Right atrium auricular region (tissue), 2 donors: ENCODE measurements at regions not wholly inside any gene's neighbourhood (a gene's known extent, or its start where the extent isn't known, plus 50 kb on each side); places are given as distances from the start of the nearest gene placed in this dataset.

Experiments used
- DNase-seq: peaks from one replicate; pipeline ENCODE4 v3.0.0-alpha.2; 2019; ENCODE audit warnings: low spot score
- H3K27ac ChIP-seq, 2 donors: fragments of 200-600 bp; sonication (generic); 1 replicate in 1 of 2; 2 replicates in 1 of 2; pipeline ENCODE4 v1.5.1; 2016 to 2019
- H3K27me3 ChIP-seq, 2 donors: fragments of 200-600 bp; sonication (generic); one replicate each; pipeline versions ENCODE4 v1.5.1 to v1.6.0; 2017 to 2019
- H3K36me3 ChIP-seq: fragments of 200-600 bp; sonication (generic); one replicate; pipeline ENCODE4 v1.5.1; 2016
- H3K4me1 ChIP-seq, 2 donors: fragments of 200-600 bp; sonication (generic); one replicate each; pipeline versions ENCODE4 v1.5.1 to v1.6.0; 2017 to 2019
- H3K4me3 ChIP-seq, 2 donors: fragments of 200-600 bp; sonication (generic); 1 replicate in 1 of 2; 2 replicates in 1 of 2; pipeline ENCODE4 v1.5.1; 2017 to 2019; ENCODE audit warnings: mild to moderate bottlenecking in 1 of 2, moderate library complexity in 1 of 2
- H3K9me3 ChIP-seq, 2 donors: fragments of 200-600 bp; sonication (generic); one replicate each; pipeline ENCODE4 v1.5.1; 2019
- TF ChIP-seq, protein P1 (sequence below), 2 donors: fragments of 200-600 bp; sonication (generic); IDR thresholded peaks; one replicate each; pipeline ENCODE4 v1.5.1; 2019; ENCODE audit warnings: antibody characterized with exemption in 2 of 2

DNA sequence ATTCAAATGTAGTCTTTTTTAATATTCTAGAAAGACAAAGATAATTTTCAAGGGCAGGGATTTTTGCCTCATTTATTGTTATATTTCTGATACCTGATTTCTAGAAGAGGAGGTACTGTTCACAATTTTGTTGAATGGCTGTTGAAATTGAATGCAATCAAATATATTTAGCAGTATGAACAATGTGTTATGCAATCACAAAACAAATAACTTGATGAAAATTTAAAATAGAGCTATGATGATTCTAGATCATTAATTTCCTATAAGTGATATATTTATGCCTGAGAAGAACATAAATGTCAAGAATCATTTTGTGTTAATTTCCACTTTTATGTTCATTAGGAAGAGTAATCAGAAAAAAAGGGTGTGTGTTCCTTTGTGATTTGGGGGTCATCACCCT is 114.6 kb upstream of the CNTNAP2 start:
- H3K27ac ChIP-seq: no peak overlapping the region
- TF ChIP-seq, protein P1, sequence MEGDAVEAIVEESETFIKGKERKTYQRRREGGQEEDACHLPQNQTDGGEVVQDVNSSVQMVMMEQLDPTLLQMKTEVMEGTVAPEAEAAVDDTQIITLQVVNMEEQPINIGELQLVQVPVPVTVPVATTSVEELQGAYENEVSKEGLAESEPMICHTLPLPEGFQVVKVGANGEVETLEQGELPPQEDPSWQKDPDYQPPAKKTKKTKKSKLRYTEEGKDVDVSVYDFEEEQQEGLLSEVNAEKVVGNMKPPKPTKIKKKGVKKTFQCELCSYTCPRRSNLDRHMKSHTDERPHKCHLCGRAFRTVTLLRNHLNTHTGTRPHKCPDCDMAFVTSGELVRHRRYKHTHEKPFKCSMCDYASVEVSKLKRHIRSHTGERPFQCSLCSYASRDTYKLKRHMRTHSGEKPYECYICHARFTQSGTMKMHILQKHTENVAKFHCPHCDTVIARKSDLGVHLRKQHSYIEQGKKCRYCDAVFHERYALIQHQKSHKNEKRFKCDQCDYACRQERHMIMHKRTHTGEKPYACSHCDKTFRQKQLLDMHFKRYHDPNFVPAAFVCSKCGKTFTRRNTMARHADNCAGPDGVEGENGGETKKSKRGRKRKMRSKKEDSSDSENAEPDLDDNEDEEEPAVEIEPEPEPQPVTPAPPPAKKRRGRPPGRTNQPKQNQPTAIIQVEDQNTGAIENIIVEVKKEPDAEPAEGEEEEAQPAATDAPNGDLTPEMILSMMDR (IDR thresholded peaks at IDR 0.05): no peak
- H3K27me3 ChIP-seq: no peaks in the 10 kb centered on the region
- H3K4me1 ChIP-seq: no peaks in the 10 kb centered on the region
- H3K4me3 ChIP-seq: no peak overlapping the region
- no peak for DNase-seq
- no peaks in the 10 kb centered on the region for H3K36me3 ChIP-seq
- no peaks in the 10 kb centered on the region for H3K9me3 ChIP-seq

GRCh38 chr7:146000882-146001281 is 115.7 kb upstream of the CNTNAP2 start:
- Histone ChIP-seq H3K36me3 (no peaks in the 10 kb centered on the region), H3K27ac (no peak overlapping the region), H3K9me3 (no peaks in the 10 kb centered on the region), H3K4me3 (no peak overlapping the region), H3K27me3 (no peaks in the 10 kb centered on the region), H3K4me1 (no peaks in the 10 kb centered on the region)
- TF ChIP-seq, protein P1 (IDR thresholded peaks at IDR 0.05): no peak
- DNase-seq: no peak

DNA sequence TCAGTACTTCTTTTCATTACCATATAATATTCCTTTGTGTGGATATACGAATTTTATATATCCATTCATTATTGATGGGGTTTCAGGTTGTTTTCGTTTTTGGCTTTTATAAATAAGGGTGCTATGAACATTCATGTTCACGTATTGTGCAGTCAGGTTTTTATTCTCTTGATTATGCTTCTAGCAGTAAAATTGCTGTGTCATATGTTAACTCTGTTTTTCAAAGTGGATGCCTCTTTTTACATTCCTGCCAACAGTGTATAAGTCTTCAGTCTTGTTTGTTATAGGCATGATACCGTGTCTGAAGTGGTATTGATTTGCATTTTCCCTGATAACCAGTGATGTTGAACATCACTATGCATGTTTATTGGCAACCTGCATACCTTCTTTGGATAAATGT is 127.1 kb upstream of the CNTNAP2 start:
- H3K27ac ChIP-seq: no peak overlapping the region
- no peaks in the 10 kb centered on the region for H3K9me3 ChIP-seq
- H3K4me1 ChIP-seq: no peaks in the 10 kb centered on the region
- H3K4me3 ChIP-seq: no peak overlapping the region
- H3K36me3 ChIP-seq: no peaks in the 10 kb centered on the region
- H3K27me3 ChIP-seq: no peaks in the 10 kb centered on the region
- TF ChIP-seq, protein P1 (IDR thresholded peaks at IDR 0.05): no peak
- no peak for DNase-seq

DNA sequence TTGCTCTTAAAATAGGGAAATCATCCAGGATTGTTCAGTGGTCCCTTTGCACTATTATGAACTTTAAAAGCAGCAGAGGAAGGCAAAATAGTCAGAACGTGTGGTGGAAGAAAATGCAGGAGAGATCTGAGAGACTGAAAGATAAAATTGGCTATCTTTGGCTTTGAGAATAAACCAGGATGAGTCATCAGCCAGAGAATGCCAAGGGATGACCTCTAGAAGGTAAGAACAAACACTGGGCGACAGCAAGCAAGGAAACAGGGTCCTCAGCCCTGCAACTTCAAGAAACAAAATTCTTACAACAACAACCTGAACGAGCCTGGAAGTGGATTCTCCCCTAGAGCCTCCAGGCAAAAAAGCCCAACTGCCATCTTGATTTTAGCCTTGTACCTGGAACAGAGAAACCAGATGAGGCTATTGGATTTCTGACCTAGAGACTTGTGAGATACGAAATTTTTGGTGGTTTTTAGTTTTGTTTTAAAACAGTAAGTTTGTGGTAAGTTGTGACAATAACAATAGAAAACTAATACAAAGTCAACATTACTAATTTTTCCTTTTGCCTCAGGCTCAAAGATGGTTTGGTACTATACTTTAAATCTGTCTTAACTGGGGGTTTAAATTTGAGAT is 130.2 kb upstream of the CNTNAP2 start:
- Histone ChIP-seq H3K27ac (no peak overlapping the region), H3K4me3 (no peak overlapping the region), H3K9me3 (no peaks in the 10 kb centered on the region), H3K27me3 (no peaks in the 10 kb centered on the region), H3K36me3 (no peaks in the 10 kb centered on the region), H3K4me1 (no peaks in the 10 kb centered on the region)
- no peak for DNase-seq
- TF ChIP-seq, protein P1 (IDR thresholded peaks at IDR 0.05): no peak

DNA sequence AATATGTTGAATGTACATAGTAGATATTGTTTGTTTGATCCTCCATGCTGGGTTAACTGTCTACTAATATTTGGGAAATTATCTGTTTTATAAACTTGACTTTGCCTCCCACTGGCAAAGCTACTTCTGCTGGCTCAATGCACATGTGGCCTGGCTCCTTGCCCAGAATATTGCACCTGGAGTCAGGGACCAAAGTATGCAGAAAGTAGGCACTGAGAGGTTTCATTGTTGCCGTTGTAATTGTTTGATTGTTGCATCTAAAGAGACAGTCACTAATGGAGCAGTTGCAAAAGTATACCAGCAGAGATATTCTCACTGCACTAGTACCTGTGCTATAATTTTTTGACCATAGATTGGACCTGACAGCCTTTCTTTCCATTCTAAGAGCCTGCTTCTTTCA is 137.8 kb upstream of the CNTNAP2 start:
- no peaks in the 10 kb centered on the region for H3K4me1 ChIP-seq
- DNase-seq: no peak
- H3K27me3 ChIP-seq: no peaks in the 10 kb centered on the region
- TF ChIP-seq, protein P1 (IDR thresholded peaks at IDR 0.05): no peak
- no peaks in the 10 kb centered on the region for H3K36me3 ChIP-seq
- H3K4me3 ChIP-seq: no peak overlapping the region
- no peak overlapping the region for H3K27ac ChIP-seq
- no peaks in the 10 kb centered on the region for H3K9me3 ChIP-seq

DNA sequence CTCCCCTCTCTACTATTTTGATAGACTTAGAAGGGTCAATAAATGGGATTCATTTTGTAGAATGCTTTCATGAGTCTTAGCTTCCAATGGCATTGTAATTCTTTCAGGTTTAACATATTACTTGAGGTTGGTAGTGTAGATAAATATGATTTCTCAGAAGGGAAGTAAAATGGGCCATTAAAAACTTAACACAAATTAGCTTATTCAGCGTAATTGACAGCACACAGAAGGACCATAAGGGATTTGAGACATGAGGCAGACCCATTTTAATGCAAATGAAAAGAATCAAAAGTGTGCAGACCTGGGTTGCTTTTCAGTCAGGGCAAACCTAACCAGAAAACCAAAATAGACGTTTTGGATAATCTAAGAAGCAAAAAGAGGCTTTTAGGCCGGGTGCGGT is 156.6 kb upstream of the CNTNAP2 start:
- Histone ChIP-seq H3K9me3 (no peaks in the 10 kb centered on the region), H3K27me3 (no peaks in the 10 kb centered on the region), H3K4me3 (no peak overlapping the region), H3K36me3 (no peaks in the 10 kb centered on the region), H3K27ac (no peak overlapping the region), H3K4me1 (no peaks in the 10 kb centered on the region)
- TF ChIP-seq, protein P1 (IDR thresholded peaks at IDR 0.05): no peak
- no peak for DNase-seq
